H4 (cell line): ENCODE measurements at regions not wholly inside any gene's neighbourhood (a gene's known extent, or its start where the extent isn't known, plus 50 kb on each side); places are given as distances from the start of the nearest gene placed in this dataset.
A peak's percentile ranks its signal among the peaks of the same experiment; 100 is the strongest.

Experiments
- DNase-seq: peaks from one replicate; pipeline ENCODE4 v3.0.0-alpha.2; 2015; ENCODE audit warnings: low spot score

DNA sequence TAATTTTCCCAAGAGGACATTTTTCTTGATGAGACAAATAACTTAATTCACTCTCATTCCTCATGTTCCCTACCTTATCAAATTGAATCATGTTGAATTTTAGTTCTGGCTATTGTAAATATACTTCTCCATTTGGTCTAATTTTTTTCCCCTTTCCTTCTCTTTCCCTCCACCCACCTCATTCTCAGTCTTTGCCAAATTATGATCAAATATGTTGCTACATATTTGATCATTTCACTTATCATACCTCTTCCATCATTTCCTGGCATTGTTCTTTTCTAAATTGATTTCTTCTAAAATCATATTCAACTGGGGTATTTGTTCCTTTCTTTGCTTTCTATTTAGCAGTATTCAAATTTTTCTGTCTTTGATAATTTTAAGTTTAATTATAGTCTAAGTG, 52.3 kb downstream of the HDGFL1 start:
- no peak for DNase-seq

DNA sequence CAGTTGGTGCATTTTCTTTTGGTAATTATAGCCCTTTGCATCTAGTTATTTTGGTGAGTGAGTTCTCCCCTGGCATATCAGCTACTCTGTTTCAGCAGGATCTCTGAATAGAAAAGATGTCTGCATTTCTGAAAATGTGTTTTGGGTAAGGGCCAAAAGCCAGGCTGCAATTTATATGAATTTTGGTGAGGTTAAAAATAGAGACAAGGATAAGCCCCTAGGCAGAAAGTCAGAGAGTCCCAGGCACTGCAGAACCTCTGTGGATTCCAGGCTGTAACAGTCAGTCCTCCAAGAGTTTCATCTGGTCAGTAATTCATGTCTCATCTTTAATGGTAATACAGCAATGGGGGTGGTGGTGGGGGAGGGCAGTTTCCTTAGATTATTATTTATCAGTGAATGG, 53.0 kb downstream of the HDGFL1 start:
- DNase-seq, result no peak

DNA sequence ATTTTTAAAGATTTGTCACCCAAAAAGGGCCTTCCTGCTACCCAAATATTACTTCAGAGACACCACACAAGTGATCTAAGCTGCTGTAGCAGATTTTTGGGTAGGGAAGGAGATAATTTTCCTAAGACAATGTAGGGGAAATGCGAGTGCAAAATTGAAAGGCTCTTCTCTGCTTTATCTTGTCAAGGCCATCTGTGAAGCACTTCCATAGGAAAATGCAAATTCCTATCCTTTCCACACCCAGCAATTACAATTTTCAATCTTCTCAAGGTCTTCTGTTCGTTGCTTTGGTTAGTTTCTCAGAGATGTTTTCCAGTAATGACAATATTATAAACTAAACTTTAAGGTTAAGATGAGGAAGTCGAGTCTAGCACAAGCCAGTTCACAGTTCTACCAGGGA, 53.4 kb downstream of the HDGFL1 start:
- no peak for DNase-seq

DNA sequence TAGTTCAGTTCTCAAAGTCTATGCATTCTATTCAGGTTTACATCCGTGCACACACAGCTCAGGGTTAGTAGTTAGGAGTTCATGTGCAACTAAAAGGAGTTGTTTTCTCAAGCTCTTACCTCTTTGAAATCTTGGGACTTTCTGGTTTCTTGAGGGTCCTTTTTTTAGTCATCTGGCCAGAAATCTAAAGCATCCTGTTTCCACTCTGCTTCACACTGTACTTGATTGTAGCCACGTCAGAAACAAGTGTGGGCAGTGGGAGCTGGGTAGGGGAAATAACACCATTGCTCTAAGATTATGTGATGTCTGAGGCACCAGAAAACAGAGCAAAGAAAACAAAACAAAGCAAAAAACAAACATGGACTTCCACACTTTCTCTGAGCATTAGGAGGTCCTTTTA, 58.3 kb downstream of the HDGFL1 start:
- DNase-seq, result no peak

DNA sequence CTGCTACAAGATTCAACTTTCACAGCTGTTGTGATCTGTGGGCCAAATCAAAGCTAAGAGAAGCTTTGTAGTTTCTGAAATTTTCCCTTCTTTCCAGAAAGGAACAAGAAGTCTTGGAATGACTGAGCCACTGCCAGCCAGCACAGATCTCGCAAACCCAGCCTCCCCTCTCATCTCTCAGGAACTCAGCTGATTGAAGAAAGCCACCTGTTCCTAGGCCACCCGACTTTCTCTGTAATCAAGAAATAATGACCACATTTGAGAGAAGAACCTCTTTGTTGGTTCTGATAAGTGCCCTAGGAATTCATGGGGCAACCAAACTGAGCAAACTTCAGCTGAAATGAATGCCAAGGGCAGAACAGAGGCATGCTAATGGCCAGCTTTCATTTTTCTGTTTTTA, 61.7 kb downstream of the HDGFL1 start:
- peak; percentile 5 for DNase-seq

DNA sequence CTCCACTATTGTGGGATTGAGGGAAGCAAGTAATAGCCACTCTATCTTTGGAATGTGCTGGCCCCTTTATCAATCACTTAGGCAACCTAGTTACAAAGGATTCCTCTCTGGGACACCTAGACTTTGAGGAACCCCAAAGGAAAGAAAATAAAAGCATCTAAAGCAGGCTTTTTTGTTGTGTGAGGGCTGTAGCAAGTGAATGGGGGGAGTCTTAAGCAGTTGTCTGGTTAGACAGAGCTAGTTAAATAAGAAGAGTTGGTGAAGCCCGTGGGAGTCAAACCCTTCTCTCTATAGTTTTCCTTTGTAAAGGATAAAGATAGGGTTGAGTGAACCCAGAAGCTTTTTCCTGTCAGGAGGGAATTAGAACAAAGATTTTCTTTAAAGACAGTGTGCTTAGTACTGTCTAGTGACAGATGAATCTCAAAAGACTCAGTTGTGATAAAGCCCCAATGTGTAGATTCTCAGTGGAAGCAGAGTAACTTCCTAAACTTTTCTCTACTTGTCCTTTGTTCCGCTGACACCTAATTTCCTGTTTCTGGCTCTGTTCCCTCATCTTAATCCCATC, 63.3 kb downstream of the HDGFL1 start:
- no peak for DNase-seq

DNA sequence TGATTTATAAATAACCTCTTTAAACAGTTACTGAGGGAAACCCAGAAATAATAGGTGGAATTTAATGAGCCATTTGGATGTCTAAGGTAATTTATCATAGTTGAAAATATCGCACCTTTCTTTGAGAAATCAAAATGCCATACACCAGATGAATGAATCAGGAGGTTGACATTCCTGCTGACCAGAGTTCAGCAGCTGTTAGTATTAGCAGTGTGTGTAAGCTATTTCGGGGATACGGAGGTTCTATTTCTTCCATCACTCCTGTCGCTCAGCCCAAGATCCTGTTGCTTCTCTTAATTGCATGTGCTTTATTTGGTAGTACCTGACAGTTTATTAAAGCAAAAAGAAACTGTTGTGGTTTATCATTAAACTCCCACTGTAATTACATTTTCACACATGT, 67.1 kb downstream of the HDGFL1 start:
- no peak for DNase-seq

DNA sequence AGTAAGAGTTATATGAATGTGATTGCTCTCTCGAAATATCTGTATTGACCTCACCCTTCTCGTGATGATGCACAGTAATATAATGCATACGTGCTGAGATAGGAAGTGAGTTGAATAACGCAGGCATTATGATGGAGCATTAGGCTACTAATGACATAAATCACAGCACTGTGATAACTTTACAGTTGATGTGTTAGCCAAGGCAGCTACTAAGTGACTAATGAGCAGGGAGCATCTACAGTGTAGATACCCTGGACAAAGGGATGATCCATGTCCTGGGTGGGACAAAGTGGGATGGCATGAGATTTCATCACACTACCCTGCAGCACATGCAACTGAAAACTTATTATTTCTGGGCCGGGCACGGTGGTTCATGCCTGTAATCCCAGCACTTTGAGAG, 68.4 kb downstream of the HDGFL1 start:
- no peak for DNase-seq

DNA sequence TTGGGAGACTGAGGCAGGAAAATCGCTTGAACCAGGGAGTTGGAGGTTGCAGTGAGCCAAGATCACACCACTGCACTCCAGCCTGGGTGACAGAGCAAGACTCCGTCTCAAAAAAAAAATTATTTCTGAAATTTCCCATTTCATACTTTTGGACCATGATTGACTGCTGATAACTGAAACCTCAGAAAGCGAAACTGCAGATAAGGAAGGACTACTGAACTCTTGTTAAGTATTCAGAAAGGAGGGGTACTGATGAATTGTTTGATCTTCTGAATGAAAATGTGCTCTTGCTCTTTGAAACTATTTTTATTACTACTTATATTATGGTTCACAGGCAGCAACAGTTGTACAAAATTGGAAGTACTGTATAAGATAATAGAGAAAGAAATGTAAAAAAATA, 69.0 kb downstream of the HDGFL1 start:
- DNase-seq, result no peak

DNA sequence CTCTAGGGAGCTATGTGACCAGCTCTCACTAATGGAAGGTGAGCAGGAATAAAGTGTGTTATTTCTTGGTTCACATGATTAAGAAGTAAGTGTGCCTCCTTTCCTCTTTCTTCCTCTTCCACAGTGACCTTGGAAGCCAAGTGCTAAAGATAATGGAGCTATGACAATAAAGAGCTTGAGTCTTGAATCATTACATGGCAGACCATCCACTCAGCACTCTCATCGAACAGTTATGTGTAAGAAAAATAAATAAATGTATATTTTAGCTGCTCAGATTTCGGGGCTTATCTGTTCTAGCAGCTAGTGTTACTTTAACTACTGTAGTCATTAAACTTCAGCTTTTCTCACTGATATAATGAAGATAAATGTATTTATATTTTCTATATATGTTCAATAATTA, 72.9 kb downstream of the HDGFL1 start:
- DNase-seq, result no peak

DNA sequence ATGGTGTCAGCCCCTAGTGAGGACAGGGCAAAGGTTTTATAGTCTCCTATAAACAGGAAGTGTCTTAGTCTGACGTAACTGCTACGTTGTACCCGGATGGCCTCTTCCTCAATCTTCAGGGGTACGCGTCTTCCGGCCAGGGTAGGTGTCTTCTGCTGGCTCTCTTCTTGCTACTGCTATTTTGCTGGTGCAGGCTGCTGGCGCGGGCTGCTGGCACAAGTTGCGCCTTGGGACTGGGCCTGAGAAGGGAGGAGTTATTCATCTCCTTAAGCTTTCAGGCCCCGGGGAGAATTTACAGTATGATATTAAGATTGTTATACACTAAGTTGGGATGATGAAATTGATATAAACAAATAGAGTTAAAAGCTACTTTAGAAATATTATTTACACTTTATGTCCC, 74.4 kb downstream of the HDGFL1 start:
- DNase-seq, result no peak

DNA sequence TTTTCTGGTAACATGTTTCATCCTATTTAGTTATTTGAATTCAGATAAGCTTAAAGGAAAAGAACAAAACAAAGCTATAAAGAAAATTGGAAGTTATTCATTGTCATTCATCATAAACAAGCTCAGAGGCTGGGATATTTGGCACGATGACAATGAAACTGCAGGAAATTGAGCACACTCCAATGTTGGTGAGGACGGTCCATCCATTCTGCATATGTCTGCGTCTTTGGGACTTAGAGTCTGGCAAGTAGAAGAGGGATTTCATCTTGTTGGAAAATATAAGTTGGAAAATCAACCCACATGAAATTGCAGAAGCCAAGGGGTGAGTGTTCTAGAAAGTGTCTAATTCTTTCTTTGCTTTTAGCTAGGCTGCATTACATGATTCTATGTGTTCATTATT, 78.4 kb downstream of the HDGFL1 start:
- no peak for DNase-seq

DNA sequence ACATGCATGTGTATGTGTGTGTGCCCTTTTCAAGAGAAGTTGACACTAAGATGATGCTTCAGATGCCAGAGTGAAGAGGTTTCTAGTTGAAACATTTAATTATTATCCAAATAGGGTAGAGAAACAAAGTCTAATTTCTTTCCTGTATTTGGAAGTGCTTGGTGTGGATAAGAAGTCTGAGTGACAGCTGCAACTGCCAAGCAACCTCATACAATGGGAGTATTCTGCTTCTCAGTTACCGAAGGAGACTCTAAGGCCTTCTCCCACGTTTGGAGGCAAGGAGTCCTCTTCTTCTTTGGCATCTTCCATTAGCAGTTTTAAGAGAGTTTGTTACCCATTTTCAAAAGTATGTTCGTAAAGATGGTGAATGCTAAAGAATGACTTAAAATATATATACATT, 82.4 kb downstream of the HDGFL1 start:
- DNase-seq, result no peak

DNA sequence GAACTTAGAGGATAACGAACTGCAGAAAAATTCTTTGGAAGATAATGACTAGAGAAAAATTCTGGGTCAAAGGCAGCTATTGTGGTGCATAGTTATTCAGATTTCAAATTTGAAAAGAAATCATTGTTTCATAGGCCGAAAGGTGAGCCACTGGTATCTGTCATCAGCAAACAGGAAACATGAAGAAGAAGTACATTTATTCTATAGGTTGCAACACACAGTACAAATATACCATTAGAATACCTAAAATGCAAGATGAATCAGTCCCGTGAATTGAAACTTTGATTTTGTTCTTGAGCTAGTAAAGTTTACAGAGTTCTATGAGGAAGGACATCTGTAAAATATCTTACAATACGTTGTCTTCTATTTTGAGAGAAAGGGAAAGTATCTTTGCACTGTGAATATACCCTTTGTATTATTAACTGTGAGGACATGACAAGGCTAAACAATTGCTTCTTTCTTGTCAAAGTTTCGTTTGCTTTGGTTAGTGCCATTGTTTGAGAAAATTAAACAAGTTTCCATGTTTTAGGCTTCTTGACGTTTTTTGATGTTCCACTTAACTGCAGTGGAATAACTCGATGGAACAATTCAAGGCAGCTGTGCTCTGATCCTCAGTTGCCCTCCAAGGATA, 84.7 kb downstream of the HDGFL1 start:
- DNase-seq, result no peak

DNA sequence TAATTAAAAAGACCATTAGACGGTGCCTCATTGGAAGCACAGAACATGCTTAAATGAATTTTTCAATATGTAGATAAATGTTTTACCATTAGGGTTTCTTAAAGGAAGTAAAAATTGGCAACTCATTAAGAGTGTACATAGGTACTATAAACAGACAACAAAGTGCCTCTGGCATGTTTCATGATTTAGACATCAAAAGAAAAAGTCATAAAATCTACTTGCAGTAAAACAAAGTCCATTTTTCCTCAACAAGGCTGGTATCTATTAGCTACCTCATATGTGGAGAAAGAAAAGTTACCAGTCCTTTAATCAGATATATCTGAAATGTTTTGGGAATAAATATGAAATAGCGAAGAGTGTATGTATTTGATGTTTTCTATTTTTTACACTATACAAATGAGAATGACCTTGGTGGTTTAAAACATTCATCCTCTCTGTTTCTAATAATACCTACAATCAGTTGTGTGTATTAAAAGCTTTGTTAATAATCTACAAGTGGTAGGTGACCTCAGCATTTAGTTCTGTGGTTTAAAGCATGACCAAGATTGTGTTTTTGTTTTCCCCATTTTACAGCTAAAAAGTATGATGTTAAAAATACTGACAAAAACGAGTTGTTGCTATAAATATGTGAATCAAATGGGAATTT, 87.5 kb downstream of the HDGFL1 start:
- DNase-seq, result no peak

DNA sequence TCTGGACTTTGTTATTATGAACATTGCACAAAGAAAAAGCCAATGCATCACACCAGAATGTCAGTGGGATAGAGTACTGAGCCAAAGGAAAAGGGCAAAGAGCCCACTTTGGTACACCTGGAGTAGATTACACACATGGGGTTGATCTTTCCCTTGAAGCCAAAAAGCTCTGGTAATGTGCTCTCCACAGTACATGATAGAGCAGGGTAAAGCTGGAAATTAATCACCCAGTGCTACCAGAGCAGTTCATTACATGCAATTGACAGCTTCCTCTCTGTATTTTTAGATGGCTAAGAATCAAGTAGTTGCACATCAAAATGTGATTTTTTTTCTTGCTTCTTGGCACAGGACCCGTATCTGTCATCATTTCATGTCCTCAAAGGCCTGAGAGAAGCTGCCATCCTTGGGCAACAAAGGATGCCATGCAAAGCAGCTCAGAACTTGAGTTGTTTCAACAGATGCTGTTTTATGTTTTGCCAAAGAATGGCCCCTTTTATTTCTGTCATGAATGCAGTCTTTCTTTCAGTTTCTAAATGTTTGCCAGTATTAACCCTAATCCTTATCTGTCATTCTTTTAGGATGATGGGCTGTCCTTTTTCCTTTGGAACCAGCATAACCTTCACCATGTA, 88.1 kb downstream of the HDGFL1 start:
- DNase-seq, result no peak

DNA sequence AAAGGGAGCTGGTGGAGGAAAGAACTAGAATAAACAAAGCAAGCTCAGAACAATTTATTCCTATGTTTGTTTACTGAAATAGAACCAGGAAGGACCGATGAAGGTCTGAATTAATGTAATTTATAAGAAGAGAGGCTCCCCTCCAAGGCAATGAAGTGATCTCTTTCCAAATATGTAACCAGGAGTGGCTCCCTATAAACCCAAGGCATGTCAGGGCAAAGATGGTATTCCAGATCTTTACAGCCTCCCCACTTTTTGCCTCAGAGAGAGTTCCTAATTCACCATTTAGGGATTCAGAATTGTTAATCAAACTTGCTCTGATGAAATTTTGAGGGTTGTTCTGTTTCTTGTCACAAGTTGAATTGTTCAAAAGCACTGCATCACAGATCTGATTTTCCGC, 88.8 kb downstream of the HDGFL1 start:
- no peak for DNase-seq

DNA sequence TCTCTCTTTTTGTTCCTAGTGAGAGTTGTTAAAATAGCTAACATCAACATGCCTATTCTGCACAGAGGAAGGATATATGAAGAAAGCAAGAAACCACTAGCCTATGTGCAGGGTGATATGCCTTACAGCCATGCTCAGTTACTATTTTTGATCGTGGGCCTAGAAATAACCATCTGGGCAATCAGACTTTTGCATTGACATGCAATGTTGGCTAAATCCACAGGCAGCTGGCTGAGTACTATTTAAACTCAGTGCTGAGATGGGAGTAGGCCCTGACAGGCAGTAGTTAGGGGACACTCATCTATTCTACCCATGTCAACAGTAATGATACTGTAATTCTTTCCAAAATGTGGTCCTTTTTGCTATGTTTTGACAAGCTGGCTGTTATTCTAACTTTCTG, 89.6 kb downstream of the HDGFL1 start:
- DNase-seq, result no peak

DNA sequence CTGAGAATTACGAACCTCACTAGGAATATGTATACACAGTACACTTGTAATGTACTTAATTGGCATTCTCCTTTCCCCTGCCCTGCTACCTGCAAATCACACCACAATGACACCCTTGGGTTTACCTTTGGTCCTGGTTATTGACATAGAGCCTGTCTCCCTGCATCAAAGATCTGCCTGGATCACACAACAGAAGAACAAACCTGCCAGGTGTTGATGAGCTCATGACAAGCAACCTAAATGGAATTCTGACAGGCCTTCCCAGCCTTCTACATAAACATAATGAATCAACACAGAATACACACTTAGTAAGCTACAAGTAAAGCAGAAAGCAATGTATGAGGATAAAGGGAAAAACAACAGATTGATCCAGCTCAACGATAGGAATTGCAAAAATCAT, 95.6 kb downstream of the HDGFL1 start:
- DNase-seq, result no peak

DNA sequence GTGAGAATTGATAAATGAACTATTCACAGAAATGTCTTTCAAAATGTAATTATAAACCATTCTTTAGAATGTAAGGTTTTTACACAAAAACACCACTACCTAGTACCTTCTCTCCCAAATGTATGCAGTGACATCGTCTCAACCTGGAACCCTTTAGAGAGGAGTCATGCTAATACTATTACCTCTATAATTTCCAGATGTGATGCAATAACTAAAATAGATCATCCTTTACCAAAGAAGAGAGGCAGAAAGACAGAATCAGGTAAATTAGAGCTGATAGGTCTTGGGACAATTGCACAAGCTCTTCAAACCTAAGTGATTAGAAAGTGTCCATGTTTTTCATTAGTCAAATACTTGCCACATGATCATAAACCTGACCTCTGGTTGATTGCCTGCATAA, 96.7 kb downstream of the HDGFL1 start:
- no peak for DNase-seq

DNA sequence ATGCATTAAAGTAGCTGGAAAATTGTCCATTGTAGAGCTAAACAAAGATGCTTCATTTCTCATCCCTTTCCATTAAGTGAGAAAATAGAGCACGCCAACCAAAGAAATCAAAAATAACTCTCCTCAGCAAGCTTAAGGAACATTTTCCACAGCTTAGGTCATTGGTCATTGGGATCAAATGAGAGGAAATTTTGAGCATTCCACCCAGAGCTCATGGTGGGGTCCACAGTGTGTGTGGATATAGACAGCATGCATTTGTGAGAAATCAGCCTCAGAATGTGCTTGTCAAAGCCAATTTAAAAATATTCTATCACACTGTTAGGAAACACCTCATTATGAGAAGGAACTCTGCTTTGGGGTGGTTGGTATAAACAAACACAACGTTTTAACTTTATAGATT, 97.2 kb downstream of the HDGFL1 start:
- DNase-seq, result no peak

DNA sequence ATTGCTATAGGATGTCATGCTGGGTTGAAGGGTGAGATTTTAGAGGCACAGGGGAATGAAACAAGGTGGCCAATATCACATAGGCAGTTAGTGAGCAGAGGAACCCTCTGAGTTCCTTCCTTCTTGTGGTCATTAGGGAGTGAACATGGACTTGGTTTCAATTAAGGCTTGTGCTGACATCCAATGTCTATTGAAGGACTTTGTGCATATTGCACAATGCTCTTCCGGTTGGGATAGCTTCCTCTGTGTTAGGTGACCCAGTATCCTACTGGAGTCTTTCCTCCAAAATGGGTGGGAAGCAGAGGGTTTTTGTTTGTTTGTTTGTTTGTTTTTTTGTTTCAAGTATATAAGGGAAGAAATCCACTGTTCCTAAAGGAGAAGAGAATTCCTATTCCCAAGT, 98.5 kb downstream of the HDGFL1 start:
- no peak for DNase-seq

DNA sequence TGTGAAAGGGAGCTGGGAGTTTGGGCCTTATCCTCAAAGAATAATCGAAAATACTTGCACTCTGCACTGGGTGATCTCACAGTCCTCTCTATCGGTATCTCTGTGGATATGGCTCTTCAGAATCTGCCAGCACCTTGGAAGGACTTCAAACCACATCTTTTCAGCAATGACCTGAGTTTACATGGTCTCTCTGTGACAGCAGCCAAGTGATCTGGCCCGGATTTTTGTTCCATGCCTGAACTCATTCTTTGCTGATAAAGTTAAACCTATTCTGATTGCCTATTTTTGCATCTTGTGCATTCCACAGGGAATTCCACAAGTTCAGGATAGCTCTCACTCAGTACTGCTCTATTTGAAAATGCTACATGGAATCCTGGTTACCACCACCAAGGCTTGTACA, 98.9 kb downstream of the HDGFL1 start:
- no peak for DNase-seq
